HL-60/S4 treated with retinoic acid at 250 ng/mL for 4 days and 3 days (cell line): ENCODE measurements at regions not wholly inside any gene's neighbourhood (a gene's known extent, or its start where the extent isn't known, plus 50 kb on each side); places are given as distances from the start of the nearest gene placed in this dataset.

Experiments used
- in situ Hi-C: fragments of 300-500 bp; cut with MboI; formaldehyde crosslinking; loops from 2 replicates; pipeline ENCODE4 v1.7.0; 2022; ENCODE audit warnings: low sequenced_read_pairs

- in situ Hi-C loops = no loop called here
Measured at GRCh38 chr15:29558261-29558660, 264.0 kb downstream of the TJP1 start.

GRCh38 chr15:29557171-29557570 is 265.1 kb downstream of the TJP1 start:
- in situ Hi-C loops = no loop called here

GRCh38 chr15:29556380-29556779 is 265.9 kb downstream of the TJP1 start:
- in situ Hi-C loops = no loop called here

- in situ Hi-C loops = no loop called here
Measured at GRCh38 chr15:29554531-29554930, 267.7 kb downstream of the TJP1 start.

- in situ Hi-C loops = no loop called here
Measured at GRCh38 chr15:29550834-29551465, 271.3 kb downstream of the TJP1 start.

- in situ Hi-C loops = no loop called here
Measured at GRCh38 chr15:29548006-29548405, 274.3 kb downstream of the TJP1 start.

GRCh38 chr15:29544513-29545128 is 275.0 kb upstream of the NSMCE3 start:
- in situ Hi-C loops = no loop called here

GRCh38 chr15:29542994-29543393 is 273.4 kb upstream of the NSMCE3 start:
- in situ Hi-C loops = no loop called here

- in situ Hi-C loops = no loop called here
Measured at GRCh38 chr15:29541309-29541708, 271.7 kb upstream of the NSMCE3 start.

GRCh38 chr15:29540479-29540878 is 270.9 kb upstream of the NSMCE3 start:
- in situ Hi-C loops = no loop called here

- in situ Hi-C loops = no loop called here
Measured at GRCh38 chr15:29539736-29540135, 270.1 kb upstream of the NSMCE3 start.

- in situ Hi-C loops = no loop called here
Measured at GRCh38 chr15:29538044-29538443, 268.4 kb upstream of the NSMCE3 start.

GRCh38 chr15:29535952-29536351 is 266.3 kb upstream of the NSMCE3 start:
- in situ Hi-C loops = no loop called here

- in situ Hi-C loops = no loop called here
Measured at GRCh38 chr15:29534378-29534777, 264.8 kb upstream of the NSMCE3 start.

GRCh38 chr15:29533647-29534046 is 264.0 kb upstream of the NSMCE3 start:
- in situ Hi-C loops = no loop called here

GRCh38 chr15:29532296-29532695 is 262.7 kb upstream of the NSMCE3 start:
- in situ Hi-C loops = no loop called here

GRCh38 chr15:29530966-29531365 is 261.3 kb upstream of the NSMCE3 start:
- in situ Hi-C loops = no loop called here

GRCh38 chr15:29529043-29529442 is 259.4 kb upstream of the NSMCE3 start:
- in situ Hi-C loops = no loop called here

GRCh38 chr15:29528276-29528675 is 258.7 kb upstream of the NSMCE3 start:
- in situ Hi-C loops = no loop called here

- in situ Hi-C loops = no loop called here
Measured at GRCh38 chr15:29526802-29527201, 257.2 kb upstream of the NSMCE3 start.

GRCh38 chr15:29522373-29523276 is 253.0 kb upstream of the NSMCE3 start:
- in situ Hi-C loops = no loop called here

- in situ Hi-C loops = no loop called here
Measured at GRCh38 chr15:29518442-29518841, 248.8 kb upstream of the NSMCE3 start.
